ENCODE measurements at regions not wholly inside any gene's neighbourhood (a gene's known extent, or its start where the extent isn't known, plus 50 kb on each side); places are given as distances from the start of the nearest gene placed in this dataset.

DNA sequence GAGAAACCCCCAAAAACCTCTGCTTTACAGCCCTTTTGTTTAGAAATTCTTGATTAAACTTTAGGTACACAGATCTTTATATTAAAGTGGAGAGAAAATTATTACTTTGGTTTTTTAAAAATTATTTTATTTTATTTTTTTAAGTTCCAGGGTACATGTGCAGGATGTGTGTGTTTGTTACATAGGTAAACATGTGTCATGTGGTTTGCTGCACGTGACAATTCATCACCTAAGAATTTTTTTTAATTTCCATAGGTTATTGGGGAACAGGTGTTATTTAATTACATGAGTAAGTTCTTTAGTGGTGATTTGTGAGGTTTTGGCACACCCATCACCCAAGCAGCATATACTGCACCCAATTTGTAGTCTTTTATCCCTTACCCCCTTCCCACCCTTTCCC is 581.7 kb downstream of the CSNK1G3 start:
- Histone ChIP-seq H3K9me3 (ENCODE audit: control insufficient read depth, low read depth, low read length) (no peaks in the 10 kb centered on the region), H3K4me1 (ENCODE audit: control insufficient read depth, extremely low read depth, insufficient read depth, low read length) (no peaks in the 10 kb centered on the region), H3K4me2 (ENCODE audit: control insufficient read depth, extremely low read depth, insufficient read depth, low read depth, low read length) (no peak overlapping the region), H3K9me1 (ENCODE audit: control insufficient read depth, extremely low read depth, insufficient read depth, low read length) (no peaks in the 10 kb centered on the region), H4K20me1 (ENCODE audit: control insufficient read depth, extremely low read depth, insufficient read depth, low read length) (no peaks in the 10 kb centered on the region), H3K9ac (ENCODE audit: control insufficient read depth, extremely low read depth, insufficient read depth, low read length) (no peak overlapping the region), H3K36me3 (ENCODE audit: control insufficient read depth in 2 of 2, extremely low read depth in 1 of 2, insufficient read depth in 2 of 2, low read length in 2 of 2) (no peaks in the 10 kb centered on the region), H3K27ac (ENCODE audit: control insufficient read depth, insufficient read depth, low read length) (no peak overlapping the region), H2AFZ (ENCODE audit: control insufficient read depth, low read length) (no peak overlapping the region), H3K79me2 (ENCODE audit: control insufficient read depth, insufficient read depth, low read length) (no peaks in the 10 kb centered on the region), H3K27me3 (ENCODE audit: control insufficient read depth, extremely low read depth, insufficient read depth, low read length) (no peaks in the 10 kb centered on the region), H3K4me3 (ENCODE audit: control insufficient read depth in 2 of 3, extremely low read depth in 1 of 3, insufficient read depth in 2 of 3, low read depth in 1 of 3, low read length in 3 of 3) (no peak overlapping the region)
- TF ChIP-seq EZH2 (IDR thresholded peaks at IDR 0.05; ENCODE audit: low read length) = no peak
- TF ChIP-seq, protein P1, sequence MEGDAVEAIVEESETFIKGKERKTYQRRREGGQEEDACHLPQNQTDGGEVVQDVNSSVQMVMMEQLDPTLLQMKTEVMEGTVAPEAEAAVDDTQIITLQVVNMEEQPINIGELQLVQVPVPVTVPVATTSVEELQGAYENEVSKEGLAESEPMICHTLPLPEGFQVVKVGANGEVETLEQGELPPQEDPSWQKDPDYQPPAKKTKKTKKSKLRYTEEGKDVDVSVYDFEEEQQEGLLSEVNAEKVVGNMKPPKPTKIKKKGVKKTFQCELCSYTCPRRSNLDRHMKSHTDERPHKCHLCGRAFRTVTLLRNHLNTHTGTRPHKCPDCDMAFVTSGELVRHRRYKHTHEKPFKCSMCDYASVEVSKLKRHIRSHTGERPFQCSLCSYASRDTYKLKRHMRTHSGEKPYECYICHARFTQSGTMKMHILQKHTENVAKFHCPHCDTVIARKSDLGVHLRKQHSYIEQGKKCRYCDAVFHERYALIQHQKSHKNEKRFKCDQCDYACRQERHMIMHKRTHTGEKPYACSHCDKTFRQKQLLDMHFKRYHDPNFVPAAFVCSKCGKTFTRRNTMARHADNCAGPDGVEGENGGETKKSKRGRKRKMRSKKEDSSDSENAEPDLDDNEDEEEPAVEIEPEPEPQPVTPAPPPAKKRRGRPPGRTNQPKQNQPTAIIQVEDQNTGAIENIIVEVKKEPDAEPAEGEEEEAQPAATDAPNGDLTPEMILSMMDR (optimal IDR thresholded peaks at IDR 0.05 in 1 of 3, IDR thresholded peaks at IDR 0.05 in 1 of 3, conservative IDR thresholded peaks at IDR 0.05 in 1 of 3; ENCODE audit: extremely low read depth in 1 of 3, insufficient read depth in 2 of 3, low read length in 3 of 3) = no peak
- dilution Hi-C loops (cut with MboI; ENCODE audit: extremely low pct_ligation_motif_present, low sequenced_read_pairs) = no loop called here
- DNase-seq (ENCODE audit: low read depth, low spot score) = no peak
- FAIRE-seq = no peak

DNA sequence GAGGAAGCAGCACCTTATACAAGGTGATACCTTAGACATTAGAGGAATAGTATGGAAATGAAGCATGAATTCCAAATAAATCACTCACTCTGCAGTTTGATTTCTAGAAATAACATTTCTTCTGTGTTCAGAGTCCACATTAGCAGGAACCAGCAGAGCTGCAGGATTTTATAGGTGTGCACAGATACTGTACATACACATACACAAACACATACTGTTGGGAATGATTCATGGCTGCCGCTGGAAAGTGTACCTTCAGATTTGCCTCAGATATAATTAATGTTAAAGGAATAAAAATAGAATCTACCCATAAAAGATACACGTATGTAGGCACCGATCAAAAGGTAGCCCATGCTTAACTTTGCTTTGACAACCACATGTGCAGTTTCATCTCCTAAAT is 578.1 kb downstream of the CSNK1G3 start:
- Histone ChIP-seq H3K79me2 (ENCODE audit: control insufficient read depth, insufficient read depth, low read length) (no peaks in the 10 kb centered on the region), H3K36me3 (ENCODE audit: control insufficient read depth in 2 of 2, extremely low read depth in 1 of 2, insufficient read depth in 2 of 2, low read length in 2 of 2) (no peaks in the 10 kb centered on the region), H4K20me1 (ENCODE audit: control insufficient read depth, extremely low read depth, insufficient read depth, low read length) (no peaks in the 10 kb centered on the region), H3K9me1 (ENCODE audit: control insufficient read depth, extremely low read depth, insufficient read depth, low read length) (no peaks in the 10 kb centered on the region), H3K9ac (ENCODE audit: control insufficient read depth, extremely low read depth, insufficient read depth, low read length) (no peak overlapping the region), H3K27ac (ENCODE audit: control insufficient read depth, insufficient read depth, low read length) (no peak overlapping the region), H3K27me3 (ENCODE audit: control insufficient read depth, extremely low read depth, insufficient read depth, low read length) (no peaks in the 10 kb centered on the region), H2AFZ (ENCODE audit: control insufficient read depth, low read length) (no peak overlapping the region), H3K9me3 (ENCODE audit: control insufficient read depth, low read depth, low read length) (no peaks in the 10 kb centered on the region), H3K4me3 (ENCODE audit: control insufficient read depth in 2 of 3, extremely low read depth in 1 of 3, insufficient read depth in 2 of 3, low read depth in 1 of 3, low read length in 3 of 3) (no peak overlapping the region), H3K4me2 (ENCODE audit: control insufficient read depth, extremely low read depth, insufficient read depth, low read depth, low read length) (no peak overlapping the region), H3K4me1 (ENCODE audit: control insufficient read depth, extremely low read depth, insufficient read depth, low read length) (no peaks in the 10 kb centered on the region)
- FAIRE-seq (no peak), DNase-seq (ENCODE audit: low read depth, low spot score) (no peak)
- TF ChIP-seq, protein P1 (optimal IDR thresholded peaks at IDR 0.05 in 1 of 3, IDR thresholded peaks at IDR 0.05 in 1 of 3, conservative IDR thresholded peaks at IDR 0.05 in 1 of 3; ENCODE audit: extremely low read depth in 1 of 3, insufficient read depth in 2 of 3, low read length in 3 of 3) = no peak
- no peak for TF ChIP-seq EZH2 (IDR thresholded peaks at IDR 0.05; ENCODE audit: low read length)
- dilution Hi-C loops (cut with MboI; ENCODE audit: extremely low pct_ligation_motif_present, low sequenced_read_pairs) = no loop called here

All from keratinocyte (primary cell).